ENCODE measurements at regions not wholly inside any gene's neighbourhood (a gene's known extent, or its start where the extent isn't known, plus 50 kb on each side); places are given as distances from the start of the nearest gene placed in this dataset.
"Not testable (repeated sequence)": the region's sequence is repeated elsewhere in the genome, so short reads cannot be mapped to it uniquely, and the experiment has no call there.

DNA sequence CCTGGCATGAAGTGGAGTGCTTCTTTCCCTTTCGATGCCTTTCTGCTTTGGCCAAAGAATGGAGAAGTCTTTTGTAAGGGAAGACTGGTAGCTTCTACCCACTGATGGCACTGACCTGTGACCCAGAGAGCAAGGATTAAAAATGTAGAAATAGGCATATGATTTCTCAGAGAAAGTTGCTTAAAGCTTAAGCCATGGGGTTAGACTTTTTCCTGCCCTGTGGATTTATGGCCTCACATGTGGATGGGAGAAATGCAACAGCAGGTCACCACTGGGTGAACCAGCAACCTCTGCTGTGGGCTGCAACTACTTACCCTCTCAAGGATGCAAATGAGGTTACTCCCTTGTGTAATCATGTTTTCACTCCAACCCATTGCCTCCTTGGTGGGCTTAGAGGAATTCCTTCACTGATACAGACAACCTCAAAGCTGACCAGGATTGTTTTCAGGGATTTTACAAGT is 86.7 kb upstream of the CDC42EP3 start:
- not testable (repeated sequence) for DNase-seq (ENCODE audit: low read depth in 2 of 2)

DNA sequence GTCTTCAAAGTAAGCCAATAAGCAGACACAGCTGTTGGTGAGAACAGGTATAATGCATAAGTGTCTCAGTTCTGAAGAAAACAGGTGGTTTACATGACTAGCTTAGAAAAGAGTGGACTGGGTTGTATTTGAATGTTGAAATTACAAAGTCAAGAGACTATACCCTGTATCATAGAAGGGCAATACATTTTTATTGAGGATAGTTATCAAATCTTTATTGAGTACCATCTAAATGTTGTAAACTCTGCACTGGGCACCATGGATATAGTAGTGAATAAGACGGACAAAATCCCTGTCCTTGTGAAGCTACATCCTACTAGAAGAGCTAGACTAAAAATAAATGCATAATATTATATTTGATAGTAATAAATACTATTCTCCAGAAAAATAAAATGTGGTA is 88.5 kb upstream of the CDC42EP3 start:
- not testable (repeated sequence) for DNase-seq (ENCODE audit: low read depth in 2 of 2)

DNA sequence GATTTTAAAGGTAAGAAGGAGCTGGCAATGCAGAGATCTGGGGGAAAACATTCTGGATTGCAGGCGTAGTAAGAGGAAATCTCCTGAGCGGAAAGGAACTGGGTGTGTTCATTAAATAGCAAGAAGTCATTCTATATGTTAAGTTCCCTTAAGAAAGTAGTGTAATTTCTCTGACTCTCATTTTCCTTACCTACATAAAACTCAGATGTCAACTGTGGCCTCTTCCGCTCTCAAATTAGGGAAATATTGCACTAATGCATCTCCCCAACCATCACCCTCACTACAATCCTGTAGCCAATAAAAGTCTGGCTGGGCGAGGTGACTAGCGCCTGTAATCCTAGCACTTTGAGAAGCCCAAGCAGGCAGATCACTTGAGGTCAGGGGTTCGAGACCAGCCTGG is 89.0 kb upstream of the CDC42EP3 start:
- DNase-seq (ENCODE audit: low read depth in 2 of 2) = no peak

DNA sequence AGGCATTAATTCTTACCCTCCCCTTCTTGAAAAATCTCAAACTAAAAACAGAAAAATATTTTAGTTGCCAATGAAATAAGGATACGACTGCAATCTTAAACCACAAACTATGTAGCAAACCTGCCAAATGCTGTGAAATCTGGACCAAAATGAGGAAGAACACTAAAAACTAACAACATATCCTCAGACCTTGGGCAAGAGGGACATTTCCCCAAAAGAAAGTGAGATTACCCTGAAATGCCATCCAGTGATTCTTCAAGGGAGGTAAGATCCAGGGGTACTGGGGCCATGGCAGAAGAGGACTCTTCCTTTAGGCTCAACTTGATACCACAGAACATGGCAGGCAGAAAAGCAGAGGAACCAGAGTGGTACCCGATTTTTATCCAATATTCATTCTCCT is 90.8 kb upstream of the CDC42EP3 start:
- DNase-seq (ENCODE audit: low read depth in 2 of 2) = not testable (repeated sequence)

GRCh38 chr2:37764739-37765138 is 93.3 kb upstream of the CDC42EP3 start:
- DNase-seq (ENCODE audit: low read depth in 2 of 2) = no peak

GRCh38 chr2:37766106-37766505 is 94.7 kb upstream of the CDC42EP3 start:
- no peak for DNase-seq (ENCODE audit: low read depth in 2 of 2)

DNA sequence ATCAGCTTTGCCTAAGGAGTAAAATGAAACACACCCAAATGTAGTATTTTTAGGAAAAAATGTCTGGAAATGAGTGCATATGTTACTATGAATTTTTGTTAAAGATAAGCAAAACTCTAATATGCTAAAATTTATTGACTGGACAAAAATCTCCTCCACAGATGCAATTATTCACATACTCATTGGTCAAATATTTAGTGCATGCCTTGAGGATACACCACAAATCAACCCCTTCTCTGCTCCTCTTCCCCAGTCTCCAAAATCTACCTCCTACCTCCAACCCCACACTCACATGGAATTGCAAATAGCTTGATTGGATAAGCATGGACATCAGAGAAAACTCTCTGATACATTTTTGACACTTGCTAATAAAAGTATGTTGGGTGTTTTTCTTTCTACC is 95.6 kb upstream of the CDC42EP3 start:
- DNase-seq (ENCODE audit: low read depth in 2 of 2) = no peak

DNA sequence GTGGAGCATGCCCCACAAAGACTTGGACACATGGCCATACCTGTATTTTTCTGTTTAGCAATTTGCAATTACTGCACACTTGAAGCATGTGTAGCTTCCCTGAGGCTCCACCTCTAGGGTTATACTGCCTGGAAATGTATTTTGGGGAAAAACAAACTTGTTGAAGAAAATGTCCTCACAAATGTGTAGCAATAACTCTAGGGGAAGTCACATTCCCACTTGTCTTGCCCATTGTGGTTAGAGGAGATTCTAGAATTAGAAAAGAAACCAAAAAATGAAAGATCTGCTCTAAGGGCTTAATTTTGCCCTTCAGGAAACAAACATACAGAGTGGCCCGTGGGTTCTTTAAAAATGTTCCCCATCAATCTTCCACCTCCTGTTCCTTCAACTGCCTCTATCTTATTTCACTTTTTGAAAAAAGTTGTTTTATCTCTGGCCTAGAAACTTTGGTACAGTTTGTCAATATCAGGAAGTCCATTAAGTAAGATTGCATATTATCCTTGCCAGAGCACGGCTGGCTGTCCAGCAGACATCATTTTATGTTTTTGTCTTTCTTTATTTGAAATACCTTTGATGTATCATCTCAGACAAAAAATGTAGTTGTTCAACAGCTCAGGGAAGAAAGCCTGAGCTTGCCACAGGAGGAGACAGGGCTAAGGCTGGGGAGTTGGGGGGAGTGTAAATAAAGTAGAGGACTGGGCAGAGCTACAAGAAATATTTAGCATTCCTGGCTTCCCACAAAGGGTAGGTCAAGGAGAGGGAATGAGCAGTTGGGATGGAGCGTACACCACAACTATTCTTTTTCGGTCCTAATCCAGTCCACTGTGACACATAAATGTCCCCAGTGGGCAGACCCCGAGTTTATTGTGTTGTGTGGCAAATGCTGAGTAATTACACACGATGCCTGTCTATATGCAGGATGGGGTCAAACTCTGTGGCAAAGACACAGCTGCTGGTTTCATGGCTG is 96.8 kb upstream of the CDC42EP3 start:
- DNase-seq (ENCODE audit: low read depth in 2 of 2) = no peak

DNA sequence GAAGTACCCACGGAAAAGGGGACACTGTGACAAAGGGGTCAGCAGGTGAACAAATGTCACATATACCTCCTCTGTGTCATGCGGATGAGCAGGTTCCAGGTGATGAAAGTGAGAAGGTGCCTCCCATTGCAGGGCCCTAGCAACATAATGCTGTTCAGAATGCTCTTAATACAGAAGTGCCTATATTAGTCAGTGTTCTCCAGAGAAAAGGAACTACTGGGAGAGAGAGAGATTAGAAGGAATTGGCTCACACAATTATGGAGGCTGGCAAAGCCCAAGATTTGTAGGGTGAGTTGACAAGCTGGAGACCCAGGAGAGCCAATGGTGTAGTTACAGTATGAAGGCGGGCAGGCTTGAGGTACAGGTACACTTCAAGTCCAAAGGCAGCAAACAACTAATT is 98.1 kb upstream of the CDC42EP3 start:
- no peak for DNase-seq (ENCODE audit: low read depth in 2 of 2)

- DNase-seq (ENCODE audit: low read depth in 2 of 2) = no peak
Measured at GRCh38 chr2:37770797-37771196, 99.4 kb upstream of the CDC42EP3 start.

GRCh38 chr2:37771600-37772088 is 100.2 kb upstream of the CDC42EP3 start:
- DNase-seq (ENCODE audit: low read depth in 2 of 2) = no peak

- DNase-seq (ENCODE audit: low read depth in 2 of 2) = no peak
Measured at GRCh38 chr2:37773371-37774130, 102.1 kb upstream of the CDC42EP3 start.

DNA sequence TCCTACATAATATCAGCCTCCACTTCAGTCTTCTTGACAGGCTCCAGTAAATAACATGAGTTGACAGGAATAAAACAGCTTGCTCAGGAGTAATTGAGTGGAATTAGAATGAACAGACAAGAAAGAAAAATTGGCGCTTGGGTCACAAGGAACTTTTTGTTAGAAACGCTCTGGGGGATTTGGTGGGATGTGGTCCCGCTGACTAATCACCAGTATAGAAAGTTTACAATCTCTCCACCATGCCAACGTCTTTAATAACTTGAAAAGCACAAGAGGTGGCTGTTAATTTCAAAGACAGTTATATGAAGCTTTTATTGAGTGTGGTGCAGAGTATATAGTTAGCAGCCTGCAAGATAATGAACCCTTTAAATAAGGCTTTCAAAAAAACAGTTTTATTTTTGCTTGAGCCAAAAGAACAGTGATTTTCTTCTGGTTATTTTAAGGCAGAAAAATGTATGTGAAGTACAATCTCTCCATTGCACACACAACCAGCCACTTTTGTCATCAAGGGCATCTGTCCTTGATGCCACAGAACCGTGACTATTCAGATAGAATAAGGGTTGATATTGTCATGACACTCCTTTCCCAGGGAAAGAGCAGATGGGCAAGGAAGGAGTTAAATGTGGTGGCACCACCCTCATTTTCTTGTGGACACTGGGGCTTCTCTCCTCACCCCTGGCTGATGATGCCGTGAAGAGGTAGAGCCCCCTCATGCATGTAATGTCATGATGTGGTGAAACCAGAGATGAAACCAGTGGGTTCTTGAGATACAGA is 102.9 kb upstream of the CDC42EP3 start:
- DNase-seq (ENCODE audit: low read depth in 2 of 2) = not testable (repeated sequence)

DNA sequence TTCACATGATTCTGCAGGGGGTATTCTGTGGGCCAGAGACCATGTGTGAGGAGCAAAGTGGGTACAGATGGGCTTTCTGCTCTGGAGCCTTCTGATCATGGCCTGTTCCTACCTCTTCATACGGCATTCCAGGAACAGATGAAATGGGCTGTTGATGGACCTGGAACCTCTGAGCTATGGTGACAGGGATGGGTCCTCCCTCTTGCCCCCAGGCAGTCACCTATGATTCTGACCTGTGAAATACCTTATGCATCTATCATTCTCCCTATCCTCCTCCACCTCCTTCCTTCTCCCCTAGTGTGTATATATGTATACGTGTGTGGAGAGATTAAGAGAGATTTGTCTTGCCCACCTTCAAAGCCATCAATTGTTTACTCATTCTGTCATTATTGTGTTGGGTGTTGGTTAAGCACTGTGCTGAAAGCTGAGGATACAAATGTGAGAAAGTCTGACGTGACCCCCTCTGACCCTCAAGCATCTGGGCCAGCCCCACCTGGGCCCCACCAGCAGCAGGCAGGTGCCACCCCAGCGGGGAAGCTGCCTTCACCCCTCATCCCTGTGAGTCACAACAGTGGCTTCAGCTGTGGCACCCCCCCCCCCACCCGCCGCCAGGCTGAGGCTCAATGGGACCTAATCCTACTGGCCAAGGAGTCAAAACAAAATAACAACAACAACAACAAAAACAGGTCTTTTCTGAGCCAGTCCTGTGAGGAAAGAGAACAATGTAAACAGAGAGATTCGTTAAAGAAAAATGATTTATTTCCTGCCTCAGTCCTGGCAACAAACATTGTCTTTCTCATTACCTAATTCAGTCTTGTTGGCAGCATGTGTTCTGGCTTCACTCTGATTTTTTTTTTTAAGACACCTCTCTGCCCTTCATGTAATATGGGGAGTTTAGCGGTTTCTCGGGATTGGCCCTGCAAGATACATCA is 103.8 kb upstream of the CDC42EP3 start:
- no peak for DNase-seq (ENCODE audit: low read depth in 2 of 2)

- DNase-seq (ENCODE audit: low read depth in 2 of 2) = no peak
Measured at GRCh38 chr2:37775908-37776250, 104.4 kb upstream of the CDC42EP3 start.

DNA sequence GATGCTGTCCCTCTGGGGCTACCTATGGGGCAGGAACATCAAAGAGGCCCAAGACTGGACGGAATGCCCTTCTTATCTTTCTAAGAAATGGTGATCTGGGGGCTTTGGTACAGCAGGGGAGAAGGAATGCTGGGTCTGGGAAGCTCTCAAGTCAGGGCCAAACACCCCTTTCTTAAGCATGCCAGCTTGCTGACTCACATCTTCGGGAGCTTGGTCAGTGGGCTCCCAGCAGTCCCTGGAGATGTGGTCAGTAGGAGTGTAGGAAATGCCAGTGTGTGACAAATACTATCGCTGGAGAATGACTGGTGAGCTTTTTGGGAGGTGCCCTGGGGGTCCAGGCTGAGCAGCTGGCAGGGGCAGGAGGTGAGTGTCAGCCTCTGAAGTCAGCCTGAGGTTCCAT is 105.0 kb upstream of the CDC42EP3 start:
- DNase-seq (ENCODE audit: low read depth in 2 of 2) = no peak

GRCh38 chr2:37779139-37779538 is 107.7 kb upstream of the CDC42EP3 start:
- DNase-seq (ENCODE audit: low read depth in 2 of 2) = no peak

GRCh38 chr2:37779611-37780386 is 108.4 kb upstream of the CDC42EP3 start:
- DNase-seq (ENCODE audit: low read depth in 2 of 2) = no peak

DNA sequence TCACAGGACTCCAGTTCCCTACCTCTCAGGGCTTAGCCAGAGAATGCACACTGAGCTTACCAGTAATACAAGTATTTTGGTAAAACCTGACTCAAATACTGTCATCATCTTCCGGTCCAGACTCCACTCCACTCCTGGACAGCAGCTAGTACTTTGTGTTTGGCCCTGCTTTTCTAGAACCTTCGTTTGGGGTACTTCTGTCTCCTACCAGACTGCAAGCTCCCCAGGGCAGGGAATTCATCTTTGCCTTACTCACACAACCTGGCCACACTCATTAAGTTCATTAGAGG is 108.9 kb upstream of the CDC42EP3 start:
- DNase-seq (ENCODE audit: low read depth in 2 of 2) = no peak

- DNase-seq (ENCODE audit: low read depth in 2 of 2) = no peak
Measured at GRCh38 chr2:37781028-37781427, 109.6 kb upstream of the CDC42EP3 start.

Measured in stimulated activated CD8-positive, alpha-beta memory T cell treated with anti-CD3 and anti-CD28 coated beads, Interleukin-15, amount 100 ng/mL, for 4 hours (primary cell).